ENCODE measurements at regions not wholly inside any gene's neighbourhood (a gene's known extent, or its start where the extent isn't known, plus 50 kb on each side); places are given as distances from the start of the nearest gene placed in this dataset.
"Not testable (repeated sequence)": the region's sequence is repeated elsewhere in the genome, so short reads cannot be mapped to it uniquely, and the experiment has no call there.

GRCh38 chr18:49697049-49697448 lies 116.3 kb downstream of the ACAA2 start:
- H3K27ac ChIP-seq, result no peak overlapping the region
- no peak for DNase-seq (ENCODE audit: low read depth, low spot score)

- no peak overlapping the region for H3K27ac ChIP-seq
- no peak for DNase-seq (ENCODE audit: low read depth, low spot score)
Measured at GRCh38 chr18:49694402-49694801, 118.9 kb downstream of the ACAA2 start.

- no peak for DNase-seq (ENCODE audit: low read depth, low spot score)
- no peak overlapping the region for H3K27ac ChIP-seq
Measured at GRCh38 chr18:49693717-49694005, 119.7 kb downstream of the ACAA2 start.

- no peak for DNase-seq (ENCODE audit: low read depth, low spot score)
- H3K27ac ChIP-seq, result no peak overlapping the region
Measured at GRCh38 chr18:49692906-49693716, 120.2 kb downstream of the ACAA2 start.

GRCh38 chr18:49691177-49691608 lies 122.1 kb downstream of the ACAA2 start:
- peak; percentile 78 for DNase-seq (ENCODE audit: low read depth, low spot score)
- H3K27ac ChIP-seq, result peak overlapping the region; percentile 95

- peak overlapping the region; percentile 95 for H3K27ac ChIP-seq
- peak; percentile 97 for DNase-seq (ENCODE audit: low read depth, low spot score)
Measured at GRCh38 chr18:49690312-49690711, 123.0 kb downstream of the ACAA2 start.

- peak; percentile 10 for DNase-seq (ENCODE audit: low read depth, low spot score)
- no peak overlapping the region for H3K27ac ChIP-seq
Measured at GRCh38 chr18:49685231-49685942, 123.5 kb downstream of the LIPG start.

GRCh38 chr18:49682803-49683190 lies 120.9 kb downstream of the LIPG start:
- not testable (repeated sequence) for DNase-seq (ENCODE audit: low read depth, low spot score); H3K27ac ChIP-seq

GRCh38 chr18:49682173-49682802 lies 120.4 kb downstream of the LIPG start:
- no peak for DNase-seq (ENCODE audit: low read depth, low spot score)
- no peak overlapping the region for H3K27ac ChIP-seq

GRCh38 chr18:49681387-49681786 lies 119.5 kb downstream of the LIPG start:
- DNase-seq (ENCODE audit: low read depth, low spot score), result no peak
- no peak overlapping the region for H3K27ac ChIP-seq

- no peak overlapping the region for H3K27ac ChIP-seq
- no peak for DNase-seq (ENCODE audit: low read depth, low spot score)
Measured at GRCh38 chr18:49678440-49678839, 116.6 kb downstream of the LIPG start.

GRCh38 chr18:49677762-49678413 lies 116.0 kb downstream of the LIPG start:
- no peak for DNase-seq (ENCODE audit: low read depth, low spot score)

GRCh38 chr18:49677081-49677480 lies 115.2 kb downstream of the LIPG start:
- DNase-seq (ENCODE audit: low read depth, low spot score), result no peak
- no peak overlapping the region for H3K27ac ChIP-seq

More at GRCh38 chr18:49677762-49678413, 116.0 kb downstream of the LIPG start:
- H3K27ac ChIP-seq, result no peak overlapping the region

GRCh38 chr18:49673281-49673680 lies 111.4 kb downstream of the LIPG start:
- no peak overlapping the region for H3K27ac ChIP-seq
- DNase-seq (ENCODE audit: low read depth, low spot score), result no peak

GRCh38 chr18:49672853-49673252 lies 111.0 kb downstream of the LIPG start:
- H3K27ac ChIP-seq, result no peak overlapping the region
- DNase-seq (ENCODE audit: low read depth, low spot score), result no peak

- peak overlapping the region; percentile 46 for H3K27ac ChIP-seq
- DNase-seq (ENCODE audit: low read depth, low spot score), result peak; percentile 69
Measured at GRCh38 chr18:49669403-49669802, 107.5 kb downstream of the LIPG start.

GRCh38 chr18:49668574-49669275 lies 106.9 kb downstream of the LIPG start:
- no peak for DNase-seq (ENCODE audit: low read depth, low spot score)
- peak overlapping the region; percentile 46 for H3K27ac ChIP-seq

- H3K27ac ChIP-seq, result no peak overlapping the region
Measured at GRCh38 chr18:49667462-49667861, 105.6 kb downstream of the LIPG start.

GRCh38 chr18:49666045-49666775 lies 104.4 kb downstream of the LIPG start:
- DNase-seq (ENCODE audit: low read depth, low spot score), result no peak
- no peak overlapping the region for H3K27ac ChIP-seq

More at GRCh38 chr18:49667462-49667861, 105.6 kb downstream of the LIPG start:
- no peak for DNase-seq (ENCODE audit: low read depth, low spot score)
